GM06990 (cell line): ENCODE measurements at regions not wholly inside any gene's neighbourhood (a gene's known extent, or its start where the extent isn't known, plus 50 kb on each side); places are given as distances from the start of the nearest gene placed in this dataset.

Source experiments
- DNase-seq: peaks from one replicate; pipeline ENCODE4 v3.0.0-alpha.2; 2011; ENCODE audit not compliant: insufficient read length; ENCODE audit errors: extremely low read depth
- H3K27me3 ChIP-seq: replicated peaks from 2 replicates; pipeline ENCODE4 v1.6.0; 2011; ENCODE audit warnings: low read length; ENCODE audit not compliant: control insufficient read depth, insufficient read depth
- H3K36me3 ChIP-seq: 2 replicates; pipeline ENCODE4 v1.5.1; 2011; ENCODE audit warnings: low read length; ENCODE audit not compliant: control insufficient read depth, insufficient read depth
- H3K4me3 ChIP-seq: replicated peaks from 2 replicates; pipeline ENCODE4 v1.5.1; 2011; ENCODE audit warnings: low read depth, mild to moderate bottlenecking, control low read depth, low read length
- CTCF ChIP-seq: IDR thresholded peaks from 2 replicates; pipeline ENCODE4 v1.5.1; 2011; ENCODE audit warnings: low read length, control low read depth, mild to moderate bottlenecking, inconsistent platforms; ENCODE audit not compliant: insufficient read depth, poor library complexity, severe bottlenecking

- no peak for DNase-seq
- TF ChIP-seq CTCF = no peak
- Histone ChIP-seq H3K27me3 (no peaks in the 10 kb centered on the region; the same call in 1 of the 2 replicates), H3K4me3 (no peak overlapping the region), H3K36me3 (no peaks in the 10 kb centered on the region)
These were observed 57.7 kb upstream of the IGFBP3 start for GRCh38 chr7:45978731-45979211.

GRCh38 chr7:45978010-45978681 lies 57.1 kb upstream of the IGFBP3 start:
- Histone ChIP-seq H3K36me3 (no peaks in the 10 kb centered on the region), H3K27me3 (no peaks in the 10 kb centered on the region; the same call in 1 of the 2 replicates), H3K4me3 (no peak overlapping the region)
- DNase-seq = no peak
- no peak for TF ChIP-seq CTCF

GRCh38 chr7:45977256-45977780 lies 56.2 kb upstream of the IGFBP3 start:
- no peaks in the 10 kb centered on the region; the same call in 1 of the 2 replicates for H3K27me3 ChIP-seq
- no peak overlapping the region for H3K4me3 ChIP-seq
- no peaks in the 10 kb centered on the region for H3K36me3 ChIP-seq
- no peak for DNase-seq
- TF ChIP-seq CTCF = no peak

- no peak overlapping the region for H3K4me3 ChIP-seq
- no peak for TF ChIP-seq CTCF
- no peaks in the 10 kb centered on the region for H3K36me3 ChIP-seq
- H3K27me3 ChIP-seq = no peaks in the 10 kb centered on the region; the same call in 1 of the 2 replicates
- DNase-seq = no peak
These were observed 55.4 kb upstream of the IGFBP3 start for GRCh38 chr7:45976485-45976856.

- Histone ChIP-seq H3K36me3 (no peaks in the 10 kb centered on the region), H3K27me3 (no peaks in the 10 kb centered on the region; the same call in 1 of the 2 replicates), H3K4me3 (no peak overlapping the region)
- TF ChIP-seq CTCF = no peak
- DNase-seq = no peak
These were observed 54.9 kb upstream of the IGFBP3 start for GRCh38 chr7:45975847-45976484.
